OCI-M1 (cell line): ENCODE measurements at regions not wholly inside any gene's neighbourhood (a gene's known extent, or its start where the extent isn't known, plus 50 kb on each side); places are given as distances from the start of the nearest gene placed in this dataset.

ENCODE experiments used
- DNase-seq: peaks from one replicate; lab custom pipeline; 2025; lab: John Stamatoyannopoulos, UW

DNA sequence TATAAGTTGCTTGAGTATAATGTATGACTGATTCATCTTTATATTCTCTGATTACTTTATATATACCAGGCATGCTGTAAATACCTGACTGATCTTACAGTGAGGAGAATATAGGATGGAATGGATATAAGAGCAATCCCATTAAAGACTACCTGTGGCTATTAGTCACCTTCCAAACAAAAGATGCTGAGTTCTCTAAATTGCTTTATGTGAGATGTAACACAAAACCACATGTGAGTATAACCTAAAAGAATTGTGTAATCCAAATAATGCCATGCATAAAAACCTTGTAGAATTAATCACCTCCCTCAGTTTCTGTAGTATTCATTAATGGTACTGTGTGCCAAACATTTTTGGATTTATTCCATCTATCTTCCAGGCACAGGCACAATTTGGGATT is 134.6 kb upstream of the LRRC7 start:
- DNase-seq: peak; percentile 34

DNA sequence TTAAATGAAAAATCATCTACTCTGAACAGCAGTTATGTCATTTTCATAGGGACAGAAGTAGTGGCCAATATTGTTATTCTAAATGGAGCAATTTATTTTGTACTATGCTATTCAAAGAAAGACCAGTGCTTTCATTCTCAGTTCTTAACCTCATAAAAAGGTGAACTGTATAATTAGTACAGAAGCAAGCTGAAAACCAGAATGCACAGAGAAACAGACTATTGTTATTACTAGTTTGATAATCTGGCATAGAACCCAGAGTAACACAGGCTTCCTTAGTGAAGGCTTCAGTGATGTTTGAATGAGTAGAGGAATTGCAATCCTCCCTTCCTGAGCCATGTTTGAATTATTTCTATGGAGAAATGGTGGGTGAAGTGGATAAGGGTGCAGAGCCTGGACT is 131.6 kb upstream of the LRRC7 start:
- DNase-seq: no peak

DNA sequence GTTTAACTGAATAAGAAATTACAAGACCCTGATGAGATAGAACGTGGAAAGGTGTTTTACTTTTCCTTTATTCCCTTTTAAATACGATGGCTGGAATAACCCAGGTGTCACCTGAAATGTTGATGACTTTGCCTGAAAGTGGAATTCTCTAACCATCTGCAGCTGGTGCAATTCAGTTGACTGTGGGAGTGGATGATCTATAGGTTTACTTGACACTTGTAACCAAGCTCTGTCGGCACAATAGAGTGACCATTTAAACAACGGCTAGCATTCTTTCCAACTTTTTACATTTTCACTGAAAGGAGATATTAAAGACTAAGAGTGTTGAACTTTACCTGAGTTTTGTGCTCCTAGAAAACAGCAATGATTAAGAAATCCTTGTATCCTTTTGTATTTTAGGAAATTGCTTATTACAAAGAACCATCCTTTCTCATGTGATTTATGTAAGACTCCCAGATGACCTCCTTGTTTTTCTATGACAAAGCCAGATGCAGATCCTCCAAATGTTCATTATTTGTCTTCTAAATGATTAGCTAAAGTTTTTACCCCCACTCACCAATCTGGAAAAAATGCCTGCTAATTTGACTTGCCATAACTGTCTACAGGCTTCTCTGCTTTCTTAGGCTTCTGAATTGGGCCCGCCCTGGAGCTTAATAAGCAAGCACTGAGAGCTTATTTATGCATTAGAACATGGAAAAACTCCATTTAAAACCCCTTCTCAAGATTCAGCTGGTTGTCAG is 129.5 kb upstream of the LRRC7 start:
- DNase-seq: no peak

DNA sequence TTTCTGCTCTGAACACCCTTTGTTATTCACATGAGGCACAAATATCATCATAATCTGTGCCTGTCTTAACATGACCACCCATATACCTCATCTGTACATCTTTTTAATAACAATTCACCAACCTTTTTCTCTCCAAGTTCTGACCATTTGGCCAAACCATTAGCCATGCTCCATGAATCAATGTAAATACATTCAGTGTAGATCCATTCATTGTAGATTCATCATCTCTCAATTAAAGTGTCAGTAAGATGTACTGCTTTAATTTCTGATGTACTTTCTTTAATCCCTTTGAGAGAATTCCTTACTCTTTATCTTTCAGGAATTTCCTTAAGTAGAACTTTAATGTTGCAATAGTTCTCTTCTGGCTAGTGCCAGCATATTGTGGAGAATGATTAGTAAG is 126.2 kb upstream of the LRRC7 start:
- DNase-seq: no peak

DNA sequence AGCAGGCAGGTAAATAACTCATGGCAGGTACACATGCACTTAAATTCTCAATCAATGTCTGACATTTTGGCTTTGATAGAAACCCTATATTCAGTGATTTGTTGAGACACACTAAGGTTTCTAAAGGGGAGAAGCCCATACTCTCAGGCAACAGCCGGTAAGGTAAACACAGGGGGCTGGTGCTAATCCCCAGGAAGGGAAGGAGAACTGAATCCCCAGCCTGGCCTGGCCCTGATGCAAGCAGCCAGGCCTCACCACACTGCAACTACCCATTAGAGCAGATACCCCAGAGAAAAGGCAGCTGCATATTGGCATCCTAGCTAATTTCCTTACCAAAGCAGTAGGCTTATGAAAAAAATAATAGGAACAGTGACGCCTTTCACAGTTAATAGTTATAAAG is 116.5 kb upstream of the LRRC7 start:
- DNase-seq: no peak

DNA sequence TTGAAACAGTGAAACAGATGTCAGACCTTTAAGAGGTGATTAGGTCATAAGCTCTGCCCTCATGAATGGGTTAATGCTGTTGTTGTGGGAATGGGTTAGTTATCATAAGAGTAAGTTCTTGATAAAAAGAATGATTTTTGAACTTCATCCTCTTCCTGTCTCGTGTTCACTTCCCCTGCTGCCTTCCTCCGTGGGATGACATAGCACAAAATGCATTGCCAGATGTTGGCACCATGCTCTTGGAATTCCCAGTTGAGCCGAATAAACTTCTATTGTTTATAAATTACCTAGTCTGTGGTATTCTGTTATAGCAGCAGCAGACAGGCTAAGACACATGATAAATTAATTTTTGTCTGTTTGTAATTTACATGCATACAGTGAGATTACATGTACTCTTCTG is 112.0 kb upstream of the LRRC7 start:
- DNase-seq: peak; percentile 34

DNA sequence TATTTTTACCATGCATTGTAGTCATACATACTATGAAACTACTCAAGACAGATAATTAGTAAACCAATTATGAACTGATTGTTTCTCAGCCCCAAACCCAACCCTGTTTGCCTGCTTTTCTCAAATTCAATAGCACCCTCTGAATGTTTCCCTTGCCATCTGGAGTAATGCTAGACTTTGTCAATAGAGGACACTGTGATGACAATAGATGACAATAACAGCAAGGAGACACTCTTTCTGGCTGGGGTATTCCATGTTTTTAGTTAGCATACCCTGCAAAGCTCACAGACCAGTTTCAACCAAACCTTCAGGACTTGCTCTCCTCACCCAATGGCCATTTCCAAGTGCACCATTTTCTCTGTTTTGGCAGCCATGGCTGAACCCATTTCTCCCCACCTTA is 108.5 kb upstream of the LRRC7 start:
- DNase-seq: peak; percentile 77

DNA sequence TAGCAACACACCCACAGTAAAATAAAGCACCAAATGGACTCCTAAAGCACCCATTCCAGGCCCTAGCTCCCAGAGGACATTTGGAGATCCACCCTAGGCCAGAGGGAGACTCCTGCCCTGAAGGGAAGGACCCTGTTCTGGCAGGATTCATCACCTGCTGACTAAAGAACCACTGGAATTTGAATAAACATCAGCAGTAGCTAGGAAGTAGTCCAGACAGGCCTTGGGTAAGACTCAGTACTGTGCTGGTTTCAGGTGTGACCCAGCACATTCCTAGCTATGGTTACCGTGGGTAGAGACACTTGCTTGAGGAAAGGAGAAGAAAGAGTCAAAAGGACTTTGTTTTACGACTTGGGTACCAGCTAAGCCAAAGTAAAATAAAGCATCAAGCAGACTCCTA is 92.7 kb upstream of the LRRC7 start:
- no peak for DNase-seq

DNA sequence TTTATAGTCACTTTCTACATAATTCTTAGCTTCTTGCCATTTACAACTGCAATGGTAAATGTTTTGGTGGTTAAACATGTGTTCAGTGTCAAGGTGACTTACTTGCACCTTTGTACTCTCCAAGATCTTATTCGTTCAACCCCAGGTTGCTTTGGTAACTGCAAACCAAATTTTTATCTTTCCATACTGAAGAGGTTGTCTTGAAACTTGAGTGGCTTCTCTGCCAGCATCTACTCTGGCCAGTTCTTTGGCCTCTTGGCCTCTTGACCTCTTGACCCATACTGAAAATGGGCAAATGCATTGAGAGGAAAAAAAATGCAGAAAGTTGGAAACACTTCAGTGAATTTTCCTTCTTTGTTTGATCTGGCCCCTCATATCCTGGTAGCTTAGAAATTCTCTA is 88.0 kb upstream of the LRRC7 start:
- DNase-seq: no peak

DNA sequence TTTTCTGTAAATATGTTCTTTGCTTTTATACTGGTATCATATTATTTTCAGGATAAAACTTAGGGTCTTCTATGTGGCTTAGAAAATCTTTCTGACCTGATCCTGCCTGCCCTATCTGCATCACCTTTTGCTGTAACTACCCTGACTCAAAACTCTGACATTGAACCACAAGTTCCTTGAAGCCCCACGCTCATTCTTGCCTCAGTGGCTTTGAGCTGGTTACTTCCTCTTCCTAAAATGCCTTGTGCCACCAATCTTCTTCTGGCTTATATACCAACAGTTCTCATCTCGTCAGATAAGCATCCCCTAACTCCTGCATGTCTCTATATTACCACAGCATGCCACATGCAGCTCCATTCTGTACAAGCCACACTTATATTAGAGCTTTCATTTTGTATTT is 84.5 kb upstream of the LRRC7 start:
- peak; percentile 69 for DNase-seq

DNA sequence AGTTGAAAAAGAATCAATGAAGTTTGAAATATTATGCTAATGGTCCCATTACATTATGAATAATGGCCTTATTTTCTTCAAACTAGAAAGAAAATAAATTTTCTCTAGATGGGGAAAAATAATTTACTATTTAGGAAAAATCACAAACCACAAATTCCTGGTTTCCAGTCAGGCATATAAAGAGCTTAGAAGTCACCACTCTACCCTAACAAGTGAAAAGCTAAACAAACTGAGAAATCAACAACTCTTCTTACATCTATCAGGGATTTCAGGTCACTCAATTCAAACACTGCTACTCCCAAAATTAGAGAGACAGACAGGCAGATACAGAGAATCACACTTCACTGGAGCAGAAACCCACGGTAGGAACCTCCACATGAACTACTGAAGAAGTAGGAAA is 82.1 kb upstream of the LRRC7 start:
- no peak for DNase-seq

DNA sequence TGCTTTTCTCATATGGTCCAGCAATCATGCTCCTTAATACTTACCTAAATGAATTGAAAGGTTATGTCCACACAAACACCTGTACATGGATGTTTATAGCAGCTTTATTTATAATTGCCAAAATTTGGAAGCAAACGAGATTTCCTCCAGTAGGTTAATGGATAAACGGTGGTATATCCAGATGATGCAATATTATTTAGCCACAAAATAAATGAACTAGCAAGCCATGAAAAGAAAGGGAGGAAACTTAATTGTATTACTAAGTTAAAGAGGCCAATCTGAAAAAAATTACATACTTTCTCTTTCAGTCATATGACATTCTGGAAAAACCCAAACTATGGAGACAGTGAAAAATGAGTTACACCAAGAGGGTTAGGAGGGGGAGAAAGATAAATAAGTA is 76.3 kb upstream of the LRRC7 start:
- DNase-seq: no peak

DNA sequence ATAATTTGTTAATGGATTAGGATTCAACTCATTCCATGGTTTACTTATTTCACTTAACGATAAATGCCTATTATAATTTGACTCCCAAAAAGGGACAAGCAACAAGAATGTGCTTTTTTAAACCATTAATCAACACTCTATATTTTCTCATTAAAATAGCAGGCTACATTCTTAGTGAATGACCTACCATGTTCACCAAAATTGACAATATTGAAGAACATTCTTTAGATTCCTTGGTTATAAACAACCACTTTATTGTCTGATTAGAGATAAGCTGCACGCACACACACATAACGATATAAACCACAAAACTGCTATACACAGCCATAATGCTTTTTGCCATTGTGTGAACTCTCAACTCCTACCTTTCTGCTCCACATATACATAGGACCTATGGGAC is 75.4 kb upstream of the LRRC7 start:
- DNase-seq: no peak

DNA sequence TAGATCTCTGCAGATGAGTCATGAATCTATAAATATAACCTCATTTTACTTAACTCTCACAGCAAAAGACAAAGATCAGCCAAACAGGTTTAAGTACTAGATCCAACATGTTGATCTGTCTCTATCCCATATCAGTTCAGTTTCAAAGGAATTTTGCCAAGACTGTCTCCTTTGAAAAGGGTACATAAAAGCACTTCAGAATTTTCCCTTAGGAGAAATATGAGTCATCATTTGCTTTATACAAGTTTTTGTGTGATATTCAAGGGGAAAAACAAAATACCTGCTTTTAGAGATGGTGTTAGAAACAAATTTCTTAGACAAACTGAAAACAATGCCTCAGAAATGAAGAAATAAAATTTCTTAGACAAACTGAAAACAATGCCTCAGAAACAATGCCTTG is 73.5 kb upstream of the LRRC7 start:
- DNase-seq: no peak

DNA sequence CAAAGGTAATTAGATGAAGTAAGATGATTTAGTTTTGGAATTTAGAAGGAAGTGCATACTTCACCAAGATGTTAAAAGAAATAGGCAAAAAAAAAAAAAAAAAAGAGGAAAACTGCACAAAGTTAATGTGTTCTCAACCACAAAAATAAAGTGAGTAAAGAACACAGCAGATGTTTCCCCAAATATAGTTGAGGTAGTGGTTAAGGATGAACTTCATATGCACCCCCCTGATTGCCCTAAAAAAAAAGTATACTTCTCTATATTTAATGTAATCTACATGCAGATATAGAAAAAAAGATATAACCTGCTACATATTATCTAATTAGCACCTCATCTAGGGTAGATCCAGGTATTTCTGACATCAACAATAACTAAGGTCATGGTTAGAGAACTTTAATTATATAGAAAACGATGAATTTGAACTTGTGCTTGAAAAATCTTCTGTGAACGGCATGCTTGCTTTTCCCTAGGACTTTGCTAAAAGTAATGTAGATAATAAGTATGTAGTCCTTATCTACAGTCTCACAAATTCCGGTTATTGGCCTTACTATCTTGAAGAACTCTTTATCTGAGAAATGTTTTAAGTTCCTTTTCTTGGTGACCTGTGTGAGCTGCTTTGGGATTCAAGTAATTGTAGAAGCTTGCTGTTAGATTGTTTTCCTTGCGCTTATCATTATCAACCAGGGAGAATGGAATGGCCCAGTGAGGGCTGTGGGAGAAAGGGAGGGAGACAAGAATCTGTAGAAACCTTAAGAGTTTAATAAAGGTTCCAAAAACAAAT is 70.1 kb upstream of the LRRC7 start:
- DNase-seq: peak; percentile 81

DNA sequence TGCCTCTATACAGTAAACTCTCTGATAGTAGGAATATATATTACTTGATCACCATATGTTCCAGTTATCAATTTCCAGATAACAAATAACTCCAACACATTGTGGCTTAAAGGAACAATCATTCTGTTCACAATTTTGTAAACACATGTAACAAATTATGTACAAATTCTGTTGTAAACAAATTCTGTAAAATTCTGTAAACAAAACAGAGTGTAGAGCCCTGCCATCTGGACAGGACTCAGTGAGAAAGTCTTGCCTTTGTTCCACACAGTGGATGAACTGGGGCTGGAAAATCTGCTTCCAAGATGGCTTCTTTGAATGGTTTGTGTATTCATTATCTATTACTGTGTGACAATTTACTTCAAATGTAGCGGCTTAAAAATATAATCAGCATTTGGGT is 69.0 kb upstream of the LRRC7 start:
- DNase-seq: peak; percentile 72

DNA sequence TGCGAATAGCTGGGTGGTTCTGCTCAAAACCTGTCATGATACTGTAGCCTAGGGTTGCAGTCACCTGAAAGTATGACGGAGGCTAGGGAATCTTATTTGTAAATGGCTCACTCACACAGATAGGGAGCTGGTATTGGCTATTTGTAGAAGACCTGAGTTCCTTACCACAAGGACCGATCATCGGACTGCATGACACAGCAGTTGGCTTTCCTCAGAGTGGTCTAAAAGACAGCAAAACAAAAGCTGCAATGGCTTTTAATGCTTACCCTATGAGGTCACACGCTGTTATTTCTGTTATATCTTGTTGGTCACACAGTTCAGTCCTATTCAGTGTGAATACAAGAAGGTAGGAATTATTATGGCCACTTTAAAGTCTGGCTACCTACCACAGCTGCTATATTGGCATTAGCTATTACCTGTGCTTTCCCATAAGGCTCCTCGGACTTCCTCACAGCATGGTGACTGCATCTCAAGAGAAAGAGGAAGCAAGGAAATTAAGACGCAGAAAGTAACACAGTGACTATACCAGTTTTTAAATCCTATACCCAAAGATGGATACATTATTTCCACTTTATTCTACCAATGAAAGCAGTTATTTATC is 68.4 kb upstream of the LRRC7 start:
- DNase-seq: peak; percentile 86

DNA sequence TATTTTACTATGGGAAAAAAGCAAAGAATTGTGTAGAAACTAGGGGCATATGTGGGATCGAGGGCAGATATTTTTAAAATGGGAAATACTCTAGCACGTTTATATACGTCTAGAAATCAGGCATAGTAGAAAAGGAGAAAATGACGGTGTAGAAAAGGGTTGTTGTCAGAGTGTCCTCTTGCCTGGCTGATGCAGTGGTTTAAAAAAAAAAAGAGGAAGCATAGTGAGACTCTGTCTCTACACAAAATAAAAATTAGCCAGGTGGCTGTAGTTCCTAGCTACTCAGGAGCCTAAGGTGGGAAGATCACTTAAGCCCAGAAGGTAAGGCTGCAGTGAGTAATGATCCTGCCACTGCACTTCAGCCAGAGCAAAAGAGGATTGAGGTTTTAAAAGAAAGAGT is 64.7 kb upstream of the LRRC7 start:
- DNase-seq: peak; percentile 80

DNA sequence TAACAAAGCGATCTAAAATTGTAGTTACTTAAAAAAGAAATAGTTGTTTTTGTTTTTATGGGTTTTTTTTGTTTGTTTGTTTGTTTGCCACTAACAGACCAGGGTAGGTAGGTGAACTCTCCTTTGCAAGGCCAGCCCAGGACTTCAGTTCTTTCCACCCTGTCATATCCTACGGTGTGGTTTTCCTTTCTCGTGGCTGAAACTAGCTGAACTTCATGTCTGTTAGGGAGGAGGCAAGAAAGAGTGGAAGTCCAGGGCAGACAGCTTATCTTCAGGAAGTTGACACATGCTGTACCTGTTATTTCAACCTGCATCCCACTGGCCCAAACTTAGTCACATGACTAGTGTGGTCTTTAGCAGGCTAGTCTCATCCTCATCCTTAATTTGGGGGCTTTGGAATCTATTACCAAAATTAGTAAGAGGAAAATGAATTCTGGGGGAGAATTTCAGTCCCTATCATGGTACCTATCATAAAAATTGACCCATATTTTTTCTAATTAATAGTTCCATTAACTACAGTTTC is 62.9 kb upstream of the LRRC7 start:
- DNase-seq: peak; percentile 77

DNA sequence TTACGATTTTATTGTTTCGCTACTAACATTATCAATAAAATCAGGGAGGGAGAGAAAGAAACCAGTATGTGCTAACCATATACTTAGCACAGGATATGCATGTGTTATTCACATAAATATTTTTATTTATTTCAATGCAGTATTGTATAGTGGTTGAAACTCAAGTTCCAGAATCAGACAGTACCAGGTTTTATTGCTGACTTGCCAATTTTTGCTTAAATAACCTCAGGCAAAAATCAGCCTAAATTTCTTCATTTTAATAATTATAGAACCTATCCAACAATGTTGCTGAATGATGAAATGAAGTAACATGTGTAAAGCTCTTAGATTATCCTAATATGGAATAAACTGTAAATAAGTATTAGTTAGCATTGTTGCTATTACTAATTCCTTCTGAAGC is 61.4 kb upstream of the LRRC7 start:
- DNase-seq: no peak

DNA sequence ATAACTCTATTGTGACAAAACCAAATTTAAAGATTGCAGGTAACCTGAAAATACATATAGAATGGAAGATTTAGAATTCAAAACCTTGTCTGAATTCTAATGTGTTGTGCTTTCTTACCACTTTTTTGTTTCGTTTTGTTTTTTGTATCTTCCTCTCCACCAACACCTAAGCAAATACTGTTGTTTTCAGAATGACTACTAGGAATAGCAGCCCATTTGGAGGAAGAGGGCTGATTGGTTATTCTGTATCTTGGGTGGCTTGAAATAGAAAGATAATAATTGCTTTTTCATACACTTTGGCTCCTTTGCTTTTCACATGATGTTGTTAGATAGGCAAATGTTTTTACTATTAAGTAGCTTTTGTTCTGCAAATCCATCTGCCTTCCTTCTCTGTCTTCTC is 61.0 kb upstream of the LRRC7 start:
- peak; percentile 56 for DNase-seq

DNA sequence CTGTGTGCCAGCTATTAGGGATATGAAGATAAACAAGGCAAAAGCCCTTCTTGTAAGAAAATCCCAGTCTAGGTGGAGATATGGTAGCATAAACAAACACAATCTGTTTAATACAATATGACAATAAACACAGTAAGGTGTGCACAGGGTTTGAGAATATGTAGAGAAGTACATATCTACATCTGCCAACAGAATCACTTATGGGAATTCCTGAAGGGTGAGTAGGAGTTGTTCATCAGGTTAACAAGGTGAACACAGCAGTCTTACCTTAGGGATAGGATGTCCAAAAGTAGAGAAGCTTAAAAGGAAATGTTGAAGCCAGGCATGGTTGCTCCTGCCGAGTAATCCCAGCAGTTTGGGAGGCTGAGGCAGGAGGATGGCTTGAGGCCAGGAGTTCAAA is 57.7 kb upstream of the LRRC7 start:
- DNase-seq: no peak
